GM18520 (cell line): ENCODE measurements at regions not wholly inside any gene's neighbourhood (a gene's known extent, or its start where the extent isn't known, plus 50 kb on each side); places are given as distances from the start of the nearest gene placed in this dataset.

Experiments
- ATAC-seq: cut with Tn5 transposase; IDR thresholded peaks from one replicate; pipeline ENCODE4 v1.9.1; 2021; ENCODE audit not compliant: unreplicated experiment

GRCh38 chr17:68749349-68750207 lies 148.4 kb upstream of the FAM20A start:
- no peak for ATAC-seq

GRCh38 chr17:68748381-68748780 lies 147.2 kb upstream of the FAM20A start:
- ATAC-seq = no peak

DNA sequence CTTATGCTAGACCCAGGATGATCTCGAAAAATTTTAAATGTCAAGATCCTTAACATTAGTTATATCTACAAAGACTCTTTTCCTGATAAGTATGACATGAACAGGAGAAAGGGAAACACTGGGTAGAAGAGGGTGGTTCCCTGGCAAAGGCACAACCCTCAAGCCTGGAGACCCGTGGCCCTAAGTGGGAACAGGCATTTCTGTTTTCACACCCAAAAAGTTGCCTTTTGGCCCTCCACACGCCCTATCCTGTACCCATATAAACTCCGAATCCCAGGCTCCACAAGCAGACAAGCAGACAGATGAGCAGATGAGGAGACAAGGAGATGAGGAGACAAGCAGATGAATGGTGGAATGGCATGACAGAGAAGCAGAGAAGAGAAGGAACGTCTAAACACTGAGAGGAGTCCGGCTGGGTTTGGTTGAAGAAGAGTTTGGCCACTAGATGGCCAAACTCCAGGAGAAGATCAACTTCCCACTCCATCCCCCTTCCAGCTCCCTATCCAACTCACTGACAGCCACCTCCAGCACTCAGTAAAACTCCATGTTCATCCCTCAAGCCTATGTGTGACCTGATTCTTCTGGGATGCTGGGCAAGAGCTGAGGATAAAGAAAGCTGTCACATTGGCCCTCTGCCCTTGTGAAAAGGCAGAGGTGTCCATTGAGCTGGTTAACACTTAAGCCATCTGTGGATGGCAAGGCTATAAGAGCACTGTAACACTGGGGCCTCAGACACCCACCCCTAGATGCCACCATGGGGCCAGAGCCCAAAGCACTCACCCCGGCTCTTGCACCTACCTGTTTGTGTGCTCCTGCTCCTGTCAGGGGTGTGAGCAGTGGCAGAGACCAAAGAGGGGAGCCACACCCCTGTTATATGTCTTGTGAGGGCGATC lies 139.6 kb upstream of the FAM20A start:
- ATAC-seq = no peak

GRCh38 chr17:68737761-68738443 lies 136.7 kb upstream of the FAM20A start:
- no peak for ATAC-seq

DNA sequence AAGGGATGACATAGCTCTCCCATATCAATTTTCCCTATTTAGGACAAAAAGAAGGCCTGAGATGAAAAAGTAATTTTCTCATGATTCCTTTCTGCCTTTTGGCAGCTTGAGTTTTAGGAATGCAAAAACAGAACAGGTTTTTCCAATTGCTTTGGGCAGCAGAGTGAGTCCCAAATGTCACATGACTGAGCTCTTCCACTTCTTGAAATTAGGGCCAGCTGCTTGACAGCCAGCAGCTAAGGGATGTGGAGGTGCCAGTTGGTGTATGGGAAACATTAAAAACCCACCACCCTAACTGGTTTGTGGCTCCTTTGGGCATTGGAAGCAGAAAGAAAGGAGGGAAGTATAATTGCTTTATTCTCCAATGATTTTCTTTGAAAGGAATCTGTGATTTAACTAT lies 133.8 kb upstream of the FAM20A start:
- no peak for ATAC-seq

DNA sequence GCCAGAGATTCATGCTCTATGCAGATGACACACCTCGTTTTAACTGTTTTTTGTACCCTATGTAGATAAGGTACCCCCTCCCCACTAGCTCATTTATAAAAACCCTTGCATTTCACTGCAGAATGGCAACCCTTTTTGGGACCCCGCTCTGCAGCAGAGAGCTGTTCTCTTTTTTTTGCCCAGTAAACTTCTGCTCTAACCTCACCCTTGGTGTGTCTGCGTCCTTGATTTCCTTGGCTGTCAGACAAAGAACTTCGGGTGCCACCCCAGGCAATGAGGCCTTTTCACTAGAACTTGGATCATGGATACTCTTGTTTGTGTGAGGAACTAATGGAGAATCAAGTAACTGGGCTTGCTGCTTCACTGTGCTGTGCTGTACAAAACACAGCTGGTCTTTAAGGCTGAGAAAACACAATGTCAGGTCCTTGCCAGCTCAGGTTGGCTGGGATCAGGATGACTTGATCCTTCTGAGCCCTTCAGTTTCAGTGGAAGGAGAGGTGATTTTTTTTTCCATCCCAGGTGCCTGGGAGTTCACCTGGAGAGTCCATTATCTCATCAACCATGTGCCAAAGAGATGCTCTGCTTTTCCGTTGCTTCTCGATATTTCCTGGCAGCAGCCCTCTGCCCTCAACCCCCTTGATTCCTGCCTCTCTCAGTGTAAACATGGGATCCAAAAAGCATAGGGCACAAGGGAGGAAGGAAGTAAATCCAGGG lies 133.2 kb upstream of the FAM20A start:
- no peak for ATAC-seq

- ATAC-seq = no peak
Observed at GRCh38 chr17:68733241-68734176, 132.3 kb upstream of the FAM20A start.

DNA sequence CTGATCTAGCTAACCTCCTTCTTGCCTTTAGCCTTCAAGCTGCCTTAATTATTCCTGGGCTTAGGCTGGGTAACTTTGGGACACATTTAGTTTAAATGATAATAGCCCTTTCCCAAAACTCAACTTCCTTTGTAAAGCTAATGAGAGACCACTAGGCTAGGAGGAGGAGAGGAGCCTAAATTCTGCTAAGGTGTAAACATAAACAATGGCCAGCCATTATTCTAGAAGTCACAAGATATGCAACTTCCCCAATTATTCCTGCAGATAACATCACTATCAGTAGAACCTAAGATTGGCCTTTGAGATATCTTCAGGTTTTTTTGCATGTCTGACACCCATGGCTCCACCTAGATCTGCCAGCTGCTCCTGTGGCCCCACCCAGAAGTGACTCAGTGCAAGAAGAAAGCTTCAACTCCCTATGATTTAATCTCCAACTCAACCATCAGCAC lies 131.2 kb upstream of the FAM20A start:
- ATAC-seq = no peak

- no peak for ATAC-seq
Observed at GRCh38 chr17:68731465-68731864, 130.3 kb upstream of the FAM20A start.

DNA sequence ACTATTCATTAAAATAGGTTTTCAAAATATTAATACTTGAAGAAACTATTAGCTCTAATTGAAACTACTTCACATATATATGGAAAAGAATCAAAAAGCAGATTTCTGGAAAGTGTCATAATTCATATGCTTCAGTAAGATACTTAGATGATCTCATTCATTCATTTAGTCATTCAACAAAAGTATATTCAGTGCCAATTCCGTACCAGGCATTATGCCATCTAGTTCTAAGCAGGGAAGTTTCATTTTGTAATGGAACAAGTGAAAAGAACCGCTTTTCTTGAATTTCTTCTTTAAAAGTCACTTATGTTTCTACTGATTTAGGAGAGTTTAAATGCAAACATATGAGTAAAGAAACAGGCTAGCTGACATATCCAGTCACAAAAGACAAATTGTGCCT lies 118.3 kb upstream of the FAM20A start:
- ATAC-seq = no peak

GRCh38 chr17:68718926-68719325 lies 117.8 kb upstream of the FAM20A start:
- no peak for ATAC-seq

GRCh38 chr17:68718465-68718864 lies 117.3 kb upstream of the FAM20A start:
- no peak for ATAC-seq

DNA sequence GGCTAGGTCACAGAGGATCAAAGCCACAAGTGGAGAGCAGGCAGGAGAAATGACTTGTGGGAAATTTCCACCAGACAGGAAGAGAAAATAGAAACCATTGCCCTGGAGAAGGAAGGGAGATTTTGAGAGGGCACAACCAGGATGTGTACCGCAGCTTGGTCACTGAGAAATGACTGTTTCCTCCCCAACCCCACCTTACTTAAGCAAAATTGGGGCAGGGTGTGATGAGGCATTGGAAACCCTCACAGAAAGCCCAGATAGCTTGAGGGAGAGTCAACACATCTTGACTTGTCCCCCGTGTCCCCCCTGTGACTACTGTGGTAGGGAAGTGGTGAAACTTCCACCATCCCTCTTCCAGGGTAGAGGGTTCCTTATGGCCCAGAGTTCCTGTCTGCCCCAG lies 113.5 kb upstream of the FAM20A start:
- ATAC-seq = no peak

DNA sequence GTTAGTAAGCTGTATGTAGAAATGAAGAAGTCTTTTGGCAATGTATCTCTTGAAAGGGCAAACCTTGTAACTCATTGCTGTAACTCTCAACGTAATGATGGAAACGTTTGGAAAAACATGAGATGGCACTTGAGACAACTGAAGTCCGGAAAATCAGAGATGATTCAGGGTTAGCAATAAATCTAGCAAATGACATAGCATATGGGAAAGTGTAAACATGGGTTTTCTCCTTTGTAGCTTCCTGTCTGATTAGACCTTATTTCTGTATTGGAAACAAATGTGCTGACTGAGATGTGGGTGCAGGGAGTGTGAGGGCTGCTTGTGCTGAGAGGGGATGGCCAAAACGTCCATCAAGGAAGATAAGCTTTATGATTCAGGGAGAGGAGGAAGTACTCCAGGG lies 110.7 kb upstream of the FAM20A start:
- no peak for ATAC-seq

DNA sequence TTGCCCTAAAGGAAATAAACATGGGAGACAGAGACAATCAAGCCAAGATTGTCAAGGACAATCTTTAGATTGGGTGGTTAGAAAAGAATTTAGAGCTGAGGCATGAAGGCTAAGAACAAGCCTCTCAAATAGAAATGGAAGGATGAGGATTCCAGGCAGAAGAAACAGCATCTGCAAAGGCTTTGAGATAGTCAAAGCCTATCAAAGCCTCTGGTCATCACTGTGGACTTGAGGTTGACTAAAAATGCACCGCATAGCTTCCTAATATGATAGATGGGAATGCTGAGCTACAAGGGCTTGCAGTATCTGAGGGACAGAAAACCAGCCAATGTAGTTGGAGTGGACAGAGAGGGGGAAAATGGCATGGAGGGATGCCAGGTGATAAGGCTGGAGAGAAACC lies 109.8 kb upstream of the FAM20A start:
- ATAC-seq = no peak

DNA sequence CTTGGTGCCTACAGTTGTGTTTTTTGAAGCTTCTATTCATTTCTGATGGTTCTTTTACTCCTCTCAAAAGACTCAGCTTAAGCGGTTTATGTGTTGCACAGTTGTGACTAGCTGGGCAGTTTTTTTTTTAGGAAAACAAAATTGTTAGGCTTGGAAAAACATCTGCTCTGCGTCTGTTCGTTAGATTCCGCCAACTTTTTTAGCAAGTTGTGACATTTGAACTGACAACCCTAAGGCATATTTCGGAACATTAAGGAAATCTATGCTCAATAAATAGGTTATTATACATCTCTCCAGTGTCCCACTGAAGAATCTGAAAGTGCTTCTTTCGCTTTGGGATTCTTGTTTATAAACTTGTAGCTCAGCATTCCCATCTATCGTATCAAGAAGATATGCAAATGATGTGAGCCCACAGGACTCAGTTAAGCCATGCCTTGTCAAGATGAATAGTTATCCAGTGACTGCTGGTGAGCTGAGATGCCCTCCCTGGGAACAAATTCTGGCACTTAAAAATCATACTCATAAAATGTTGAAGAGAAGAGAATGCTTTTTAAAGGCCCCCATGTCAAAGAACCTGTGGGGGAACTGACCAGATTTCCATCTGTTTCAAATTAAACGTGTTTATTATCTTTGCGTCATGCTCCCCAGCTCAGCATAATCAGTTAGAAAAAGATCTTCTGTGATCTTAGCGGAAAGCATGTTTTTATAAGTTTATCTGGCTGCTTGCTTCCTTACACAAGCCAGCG lies 109.0 kb upstream of the FAM20A start:
- ATAC-seq = no peak

DNA sequence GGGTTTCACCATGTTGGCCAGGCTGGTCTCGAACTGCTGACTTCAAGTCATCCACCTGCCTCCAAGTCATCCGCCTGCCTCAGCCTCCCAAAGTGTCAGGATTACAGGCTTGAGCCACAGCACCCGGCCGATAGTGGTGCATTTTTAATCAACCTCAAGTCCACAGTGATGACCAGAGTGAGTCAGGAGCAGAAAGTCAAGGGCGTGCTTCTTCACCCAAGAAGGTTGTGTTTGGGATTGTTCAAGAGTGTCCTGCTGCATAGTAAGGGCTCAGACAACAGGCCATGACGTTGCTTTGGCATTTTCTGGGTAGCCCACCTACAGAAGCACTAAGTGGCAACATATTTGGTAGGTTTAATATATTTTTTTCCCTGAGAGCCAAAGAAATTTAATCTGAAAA lies 108.3 kb upstream of the FAM20A start:
- no peak for ATAC-seq

DNA sequence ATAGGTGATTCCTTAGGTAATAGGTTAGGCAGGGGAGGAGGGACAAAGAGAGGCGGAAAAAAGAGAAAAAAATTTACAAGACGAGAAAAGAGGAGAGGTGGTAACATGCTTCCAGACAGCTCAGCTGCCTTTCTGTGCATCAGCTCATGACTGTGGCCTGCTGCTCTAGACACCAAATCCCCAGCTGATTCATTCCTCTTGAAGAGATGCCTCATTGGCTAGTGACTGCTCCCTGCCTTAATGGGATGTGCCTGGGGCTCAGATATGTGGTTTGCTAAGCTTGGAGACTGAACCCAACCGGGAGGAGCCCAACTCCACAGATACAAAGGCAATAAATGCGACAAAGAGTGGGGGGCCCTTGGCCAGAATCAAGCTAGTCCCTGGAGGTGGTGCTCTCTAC lies 105.9 kb upstream of the FAM20A start:
- ATAC-seq = no peak

GRCh38 chr17:68706356-68706920 lies 105.3 kb upstream of the FAM20A start:
- ATAC-seq = no peak
